Upper lobe of left lung (tissue), 6 donors: ENCODE measurements at regions not wholly inside any gene's neighbourhood (a gene's known extent, or its start where the extent isn't known, plus 50 kb on each side); places are given as distances from the start of the nearest gene placed in this dataset.

Source experiments
- ATAC-seq, 2 donors: fragments of 200-7000 bp; cut with Tn5 transposase; one replicate each; pipeline ENCODE4 v1.9.1; 2022; ENCODE audit warnings: mild to moderate bottlenecking in 2 of 2, moderate library complexity in 2 of 2; ENCODE audit not compliant: low FRiP score in 2 of 2
- DNase-seq, 2 donors: peaks; one replicate each; pipeline ENCODE4 v3.0.0-alpha.2; 2019 to 2020
- H3K27ac ChIP-seq, 4 donors: fragments of 200-600 bp; sonication (generic); one replicate each; pipeline ENCODE4 v1.5.1; 2016 to 2019
- H3K27me3 ChIP-seq, 4 donors: fragments of 200-600 bp; sonication (generic); one replicate each; pipeline ENCODE4 v1.5.1; 2017 to 2019
- H3K36me3 ChIP-seq, 4 donors: fragments of 200-600 bp; sonication (generic); one replicate each; pipeline ENCODE4 v1.5.1; 2016 to 2019
- H3K4me1 ChIP-seq, 4 donors: fragments of 200-600 bp; sonication (generic); one replicate each; pipeline ENCODE4 v1.5.1; 2018 to 2019
- H3K4me3 ChIP-seq, 4 donors: fragments of 200-600 bp; sonication (generic); one replicate each; pipeline ENCODE4 v1.5.1; 2017 to 2019; ENCODE audit warnings: mild to moderate bottlenecking in 2 of 4, moderate library complexity in 1 of 4
- H3K9me3 ChIP-seq, 4 donors: fragments of 200-600 bp; sonication (generic); one replicate each; pipeline ENCODE4 v1.5.1; 2018 to 2019
- EP300 ChIP-seq, 4 donors: sonication (generic); formaldehyde crosslinking; IDR thresholded peaks; one replicate each; pipeline ENCODE4 v1.5.1; 2017; ENCODE audit warnings: antibody characterized with exemption in 4 of 4, control low read depth in 2 of 4
- POLR2A ChIP-seq, 4 donors: fragments of 450-650 bp; IDR thresholded peaks; one replicate each; pipeline ENCODE4 v1.5.1; 2016 to 2017; ENCODE audit warnings: antibody characterized with exemption in 4 of 4, mild to moderate bottlenecking in 2 of 4
- POLR2AphosphoS5 ChIP-seq, 2 donors: sonication (generic); formaldehyde crosslinking; IDR thresholded peaks; one replicate each; pipeline ENCODE4 v1.5.1; 2017; ENCODE audit warnings: antibody characterized with exemption in 2 of 2
- WGBS, 2 donors: methylation state at CpG; one replicate each; pipeline ENCODE4 v1.1.5; 2017 to 2018; 5-methylcytosine and 5-hydroxymethylcytosine counted together
- TF ChIP-seq, protein P1 (sequence below), 6 experiments: fragments of 450-650 bp in 4 of 6; fragments of 200-600 bp in 2 of 6; sonication (generic) in 2 of 6; IDR thresholded peaks; one replicate each; pipeline ENCODE4 v1.5.1; 2016 to 2019; ENCODE audit warnings: antibody characterized with exemption in 6 of 6
- donor health status: DM: no; HTN: no; CAD: no; lungs with moderate emphysema.
- donor health status: DM: no; HTN: yes; CAD: no; lungs with severe emphysema.

DNA sequence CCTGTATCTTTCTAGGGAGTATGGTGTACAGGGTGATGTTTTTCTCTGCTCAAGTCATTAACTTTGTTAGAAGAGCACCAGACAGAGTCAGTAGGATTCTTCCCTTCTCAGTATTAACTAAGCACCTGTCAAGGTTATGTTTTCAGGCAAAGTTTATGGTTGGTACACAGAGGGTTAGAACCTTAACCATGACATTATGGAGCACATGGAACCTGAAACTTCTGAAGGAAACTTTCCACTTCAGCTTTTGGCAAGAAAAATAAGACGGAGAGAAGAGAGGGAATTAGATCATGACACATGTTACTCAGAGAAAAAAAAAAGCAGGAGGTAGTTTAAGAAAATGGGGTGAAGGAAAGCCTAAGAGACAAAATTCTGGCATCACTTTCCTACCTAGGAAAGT is 112.9 kb upstream of the PDE7B start:
- Histone ChIP-seq H3K36me3 (no peaks in the 10 kb centered on the region), H3K4me1 (no peaks in the 10 kb centered on the region), H3K27ac (no peak overlapping the region), H3K27me3 (no peaks in the 10 kb centered on the region), H3K9me3 (no peaks in the 10 kb centered on the region), H3K4me3 (no peak overlapping the region)
- no peak for DNase-seq
- WGBS, 2 donors = 65 to 67% methylated on average over 1 of the region's 1 CpG
- peak in 1 of 2 donors; percentile 56 for ATAC-seq
- TF ChIP-seq EP300 (IDR thresholded peaks at IDR 0.05) (no peak), POLR2A (IDR thresholded peaks at IDR 0.05) (no peak), POLR2AphosphoS5 (IDR thresholded peaks at IDR 0.05) (no peak)
- TF ChIP-seq, protein P1, sequence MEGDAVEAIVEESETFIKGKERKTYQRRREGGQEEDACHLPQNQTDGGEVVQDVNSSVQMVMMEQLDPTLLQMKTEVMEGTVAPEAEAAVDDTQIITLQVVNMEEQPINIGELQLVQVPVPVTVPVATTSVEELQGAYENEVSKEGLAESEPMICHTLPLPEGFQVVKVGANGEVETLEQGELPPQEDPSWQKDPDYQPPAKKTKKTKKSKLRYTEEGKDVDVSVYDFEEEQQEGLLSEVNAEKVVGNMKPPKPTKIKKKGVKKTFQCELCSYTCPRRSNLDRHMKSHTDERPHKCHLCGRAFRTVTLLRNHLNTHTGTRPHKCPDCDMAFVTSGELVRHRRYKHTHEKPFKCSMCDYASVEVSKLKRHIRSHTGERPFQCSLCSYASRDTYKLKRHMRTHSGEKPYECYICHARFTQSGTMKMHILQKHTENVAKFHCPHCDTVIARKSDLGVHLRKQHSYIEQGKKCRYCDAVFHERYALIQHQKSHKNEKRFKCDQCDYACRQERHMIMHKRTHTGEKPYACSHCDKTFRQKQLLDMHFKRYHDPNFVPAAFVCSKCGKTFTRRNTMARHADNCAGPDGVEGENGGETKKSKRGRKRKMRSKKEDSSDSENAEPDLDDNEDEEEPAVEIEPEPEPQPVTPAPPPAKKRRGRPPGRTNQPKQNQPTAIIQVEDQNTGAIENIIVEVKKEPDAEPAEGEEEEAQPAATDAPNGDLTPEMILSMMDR (IDR thresholded peaks at IDR 0.05) = no peak

DNA sequence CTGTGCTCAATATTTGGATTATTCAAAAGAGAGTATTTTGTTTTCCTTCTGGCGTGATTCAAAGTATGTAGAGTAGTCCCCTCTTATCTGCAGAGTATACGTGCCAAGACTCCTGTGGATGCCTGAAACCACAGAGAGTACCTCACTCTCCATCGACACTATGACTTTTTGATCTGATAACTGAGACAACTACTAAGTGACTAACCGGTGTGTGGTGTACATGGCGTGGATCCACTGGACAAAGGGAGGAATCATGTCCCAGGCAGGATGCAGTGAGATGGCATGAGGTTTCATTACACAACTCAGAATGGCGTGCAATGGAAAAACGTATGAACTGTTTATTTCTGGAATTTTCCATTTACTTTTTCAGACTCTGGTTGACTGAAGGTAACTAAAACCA is 112.2 kb upstream of the PDE7B start:
- WGBS, 2 donors = 64 to 69% methylated on average over 7 of the region's 7 CpGs

DNA sequence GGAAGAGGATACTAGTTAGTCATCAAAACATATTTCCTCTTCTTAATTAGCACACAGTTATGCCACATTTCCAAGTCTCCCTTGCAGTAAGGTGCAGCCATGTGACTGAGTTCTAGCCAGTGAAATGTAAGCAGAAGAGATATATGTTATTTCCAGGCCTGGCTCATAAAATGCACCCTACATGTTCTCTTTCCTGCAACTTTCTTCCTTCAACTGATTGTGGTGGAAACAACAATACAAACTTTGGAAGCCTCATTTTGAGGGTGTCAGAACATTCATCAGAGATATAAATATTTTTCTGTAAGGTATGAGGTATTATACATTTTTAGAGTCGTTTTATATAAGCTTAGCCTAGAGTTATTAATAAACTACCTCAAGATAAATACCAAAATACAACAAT is 110.9 kb upstream of the PDE7B start:
- Histone ChIP-seq H3K27me3 (no peaks in the 10 kb centered on the region), H3K4me1 (no peaks in the 10 kb centered on the region), H3K4me3 (no peak overlapping the region), H3K36me3 (no peaks in the 10 kb centered on the region), H3K27ac (no peak overlapping the region), H3K9me3 (no peaks in the 10 kb centered on the region)
- ATAC-seq (no peak), DNase-seq (no peak)
- 64 to 69% methylated on average over 1 of the region's 1 CpG for WGBS, 2 donors
- TF ChIP-seq, protein P1 (IDR thresholded peaks at IDR 0.05) = no peak
- TF ChIP-seq EP300 (IDR thresholded peaks at IDR 0.05) (no peak), POLR2AphosphoS5 (IDR thresholded peaks at IDR 0.05) (no peak), POLR2A (IDR thresholded peaks at IDR 0.05) (no peak)

More for the DNA sequence above, 112.2 kb upstream of the PDE7B start:
- no peaks in the 10 kb centered on the region for H3K9me3 ChIP-seq
- H3K27ac ChIP-seq = no peak overlapping the region
- H3K36me3 ChIP-seq = no peaks in the 10 kb centered on the region
- H3K4me3 ChIP-seq = no peak overlapping the region
- TF ChIP-seq EP300 (IDR thresholded peaks at IDR 0.05) (no peak), POLR2A (IDR thresholded peaks at IDR 0.05) (no peak)
- no peaks in the 10 kb centered on the region for H3K27me3 ChIP-seq
- H3K4me1 ChIP-seq = no peaks in the 10 kb centered on the region
- ATAC-seq = peak; percentile 30 to 86
- no peak for DNase-seq

DNA sequence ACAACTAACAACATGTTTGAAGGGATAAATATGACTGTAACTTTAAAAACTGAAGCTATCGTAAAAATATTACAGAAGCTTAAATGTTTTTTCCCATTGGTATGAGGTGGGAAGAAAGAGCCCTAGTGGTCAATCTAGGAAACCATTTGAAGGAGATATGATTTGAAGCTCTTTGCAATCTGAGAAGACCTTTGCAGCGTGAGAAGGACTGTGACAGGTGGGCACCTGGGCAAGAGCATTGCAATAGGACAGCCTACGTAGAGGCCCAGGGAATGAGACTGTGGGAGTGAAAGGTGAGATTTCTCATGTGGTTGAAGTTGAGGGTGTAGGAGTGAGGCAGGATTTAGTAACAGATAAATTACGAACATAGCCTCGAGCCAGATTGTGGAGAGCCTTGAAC is 108.0 kb upstream of the PDE7B start:
- H3K36me3 ChIP-seq = no peaks in the 10 kb centered on the region
- H3K4me3 ChIP-seq = no peak overlapping the region
- H3K4me1 ChIP-seq = no peaks in the 10 kb centered on the region
- ATAC-seq (no peak), DNase-seq (no peak)
- H3K27ac ChIP-seq = no peak overlapping the region
- H3K27me3 ChIP-seq = no peaks in the 10 kb centered on the region
- 86% methylated on average over 5 of the region's 5 CpGs for WGBS, 2 donors
- H3K9me3 ChIP-seq = no peaks in the 10 kb centered on the region
- TF ChIP-seq POLR2AphosphoS5 (IDR thresholded peaks at IDR 0.05) (no peak), EP300 (IDR thresholded peaks at IDR 0.05) (no peak), POLR2A (IDR thresholded peaks at IDR 0.05) (no peak)
- TF ChIP-seq, protein P1 (IDR thresholded peaks at IDR 0.05) = no peak

DNA sequence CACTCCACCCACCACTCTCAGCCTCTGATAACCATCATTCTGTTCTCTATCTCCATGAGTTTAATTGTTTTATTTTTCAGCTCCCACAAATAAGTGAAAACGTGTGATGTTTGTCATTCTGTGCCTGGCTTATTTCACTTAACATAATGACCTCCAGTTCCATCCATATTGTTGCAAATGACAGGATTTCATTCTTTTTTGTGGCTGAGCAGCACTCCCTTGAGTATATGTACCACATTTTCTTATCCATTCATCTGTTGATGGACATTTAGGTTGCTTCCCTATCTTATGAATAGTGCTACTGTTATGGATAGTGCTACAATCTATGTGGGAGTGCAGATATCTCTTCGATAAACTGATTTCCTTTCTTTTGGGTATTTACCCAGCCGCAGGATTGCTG is 103.3 kb upstream of the PDE7B start:
- 71 to 89% methylated on average over 3 of the region's 3 CpGs for WGBS, 2 donors

More for the DNA sequence above, 103.3 kb upstream of the PDE7B start:
- Histone ChIP-seq H3K4me3 (no peak overlapping the region), H3K9me3 (no peaks in the 10 kb centered on the region), H3K4me1 (no peaks in the 10 kb centered on the region), H3K36me3 (no peaks in the 10 kb centered on the region), H3K27me3 (no peaks in the 10 kb centered on the region), H3K27ac (no peak overlapping the region)
- TF ChIP-seq POLR2A (IDR thresholded peaks at IDR 0.05) (no peak), POLR2AphosphoS5 (IDR thresholded peaks at IDR 0.05) (no peak), EP300 (IDR thresholded peaks at IDR 0.05) (no peak)
- TF ChIP-seq, protein P1 (IDR thresholded peaks at IDR 0.05) = no peak
- ATAC-seq (no peak), DNase-seq (no peak)
